ENCODE measurements at regions not wholly inside any gene's neighbourhood (a gene's known extent, or its start where the extent isn't known, plus 50 kb on each side); places are given as distances from the start of the nearest gene placed in this dataset.
"Not testable (repeated sequence)": the region's sequence is repeated elsewhere in the genome, so short reads cannot be mapped to it uniquely, and the experiment has no call there.

DNA sequence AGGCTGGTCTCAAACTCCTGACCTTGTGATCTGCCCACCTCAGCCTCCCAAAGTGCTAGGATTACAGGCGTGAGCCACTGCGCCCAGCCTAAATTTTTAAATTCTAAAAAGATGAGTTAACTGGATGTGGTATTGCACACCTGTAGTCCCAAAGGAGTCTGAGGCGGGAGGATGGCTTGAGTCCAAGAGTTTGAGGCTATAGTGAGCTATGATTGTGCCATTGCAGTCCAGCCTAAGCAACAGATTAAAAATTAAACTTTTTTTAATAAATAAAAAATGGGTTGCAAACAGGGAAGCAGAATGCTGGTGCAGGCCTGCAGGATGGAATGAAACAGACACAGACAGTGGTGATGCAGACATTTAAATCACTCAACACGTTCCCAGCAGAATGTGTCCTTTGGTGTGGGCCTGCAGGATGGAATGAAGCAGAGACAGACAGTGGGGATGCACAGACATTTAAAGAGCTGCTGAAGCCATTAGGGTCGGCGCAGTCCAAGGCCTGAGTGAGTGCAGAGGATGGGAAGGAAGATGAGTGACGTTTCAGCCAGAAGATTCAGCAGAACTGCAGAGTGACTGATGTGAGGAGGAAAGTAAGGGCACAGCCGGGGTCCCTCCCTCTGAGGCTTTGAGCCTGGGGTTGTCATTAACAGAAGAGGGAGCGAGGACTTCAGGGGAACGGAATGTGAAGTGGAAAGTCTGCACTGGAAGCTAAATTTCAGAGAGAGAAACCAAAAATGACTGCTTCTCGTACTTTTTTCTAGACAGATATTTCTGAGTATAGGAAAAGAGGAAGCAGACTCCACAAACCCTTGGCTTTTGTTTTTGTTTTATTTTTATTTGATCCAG, 117.5 kb downstream of the RIN2 start:
- DNase-seq = no peak

- no peak for DNase-seq
Measured at GRCh38 chr20:19876828-19877460, 118.9 kb downstream of the RIN2 start.

GRCh38 chr20:19879874-19880255, 121.8 kb downstream of the RIN2 start:
- not testable (repeated sequence) for DNase-seq

- DNase-seq = no peak
Measured at GRCh38 chr20:19880256-19881079, 122.4 kb downstream of the RIN2 start.

GRCh38 chr20:19881080-19881840, 123.2 kb downstream of the RIN2 start:
- DNase-seq = no peak

GRCh38 chr20:19881990-19882389, 123.9 kb downstream of the RIN2 start:
- no peak for DNase-seq

DNA sequence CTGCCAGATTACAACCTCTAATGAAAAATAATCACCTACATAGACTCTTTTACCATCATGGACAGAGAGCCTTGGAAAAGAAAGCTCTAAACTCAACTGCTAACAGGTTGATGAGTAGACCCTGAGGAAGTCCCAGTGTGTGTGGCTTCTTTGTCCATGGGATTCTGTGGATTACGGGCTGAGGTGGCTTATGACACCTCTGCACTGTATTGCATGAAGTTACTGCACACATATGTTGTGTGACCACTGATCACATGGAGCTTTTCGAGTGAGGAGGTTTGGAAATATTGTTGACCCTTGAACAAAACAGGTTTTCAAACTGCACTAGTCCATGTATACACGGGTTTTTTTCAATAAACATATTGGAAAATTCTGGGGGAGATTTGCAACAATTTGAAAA, 124.4 kb downstream of the RIN2 start:
- DNase-seq = no peak

- DNase-seq = no peak
Measured at GRCh38 chr20:19883501-19883900, 125.4 kb downstream of the RIN2 start.

DNA sequence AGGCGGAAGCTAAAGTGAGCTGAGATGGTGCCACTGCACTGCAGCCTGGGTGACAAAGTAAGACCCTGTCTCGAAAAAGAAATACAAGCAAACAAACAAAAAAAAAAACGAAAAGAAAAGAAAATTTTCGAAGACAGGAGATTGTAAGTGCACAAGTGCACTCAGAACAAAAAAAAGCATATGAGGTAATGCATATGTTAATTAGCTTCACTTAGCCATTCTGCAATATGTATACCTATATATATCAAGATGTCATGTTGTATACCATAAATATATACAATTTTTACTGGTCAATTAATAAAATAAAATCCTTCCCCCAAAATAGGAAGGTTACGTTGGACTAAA, 127.5 kb downstream of the RIN2 start:
- no peak for DNase-seq

DNA sequence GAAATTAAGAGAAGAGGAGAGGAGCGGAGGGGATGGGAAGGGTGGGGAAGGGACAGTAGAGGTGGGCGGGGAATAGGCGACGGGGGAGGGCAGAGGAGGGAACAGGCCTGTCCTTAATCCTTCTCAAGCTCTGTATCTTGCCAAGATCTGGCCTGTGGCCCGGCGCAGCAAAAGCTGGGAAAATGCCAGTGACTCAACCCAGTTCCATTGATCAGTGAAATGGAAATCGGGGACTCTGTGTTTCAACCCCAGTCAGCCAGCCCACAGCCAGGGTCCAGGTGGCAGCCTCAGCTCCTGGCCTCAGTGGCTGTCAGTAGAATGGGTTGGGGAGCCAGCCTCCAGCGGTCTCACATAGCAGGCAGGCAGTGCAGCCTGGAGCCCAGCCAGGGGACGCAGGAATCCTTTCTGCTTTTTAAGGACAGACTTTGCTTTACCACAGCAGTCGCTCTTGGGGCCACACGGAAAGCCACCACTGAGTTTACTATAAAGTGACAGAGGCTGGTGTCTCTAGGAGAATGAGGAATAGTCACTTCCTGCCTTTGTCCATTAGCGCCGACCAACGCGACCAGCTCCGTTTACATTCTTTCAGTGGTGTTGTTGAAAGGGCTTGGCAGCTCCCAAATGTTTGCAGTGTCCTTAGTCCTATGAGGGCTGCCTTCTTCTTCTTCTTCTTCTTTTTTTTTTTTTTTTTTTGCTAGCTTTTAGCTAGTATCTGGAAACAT, 128.0 kb downstream of the RIN2 start:
- no peak for DNase-seq

GRCh38 chr20:19886661-19887288, 128.7 kb downstream of the RIN2 start:
- no peak for DNase-seq

DNA sequence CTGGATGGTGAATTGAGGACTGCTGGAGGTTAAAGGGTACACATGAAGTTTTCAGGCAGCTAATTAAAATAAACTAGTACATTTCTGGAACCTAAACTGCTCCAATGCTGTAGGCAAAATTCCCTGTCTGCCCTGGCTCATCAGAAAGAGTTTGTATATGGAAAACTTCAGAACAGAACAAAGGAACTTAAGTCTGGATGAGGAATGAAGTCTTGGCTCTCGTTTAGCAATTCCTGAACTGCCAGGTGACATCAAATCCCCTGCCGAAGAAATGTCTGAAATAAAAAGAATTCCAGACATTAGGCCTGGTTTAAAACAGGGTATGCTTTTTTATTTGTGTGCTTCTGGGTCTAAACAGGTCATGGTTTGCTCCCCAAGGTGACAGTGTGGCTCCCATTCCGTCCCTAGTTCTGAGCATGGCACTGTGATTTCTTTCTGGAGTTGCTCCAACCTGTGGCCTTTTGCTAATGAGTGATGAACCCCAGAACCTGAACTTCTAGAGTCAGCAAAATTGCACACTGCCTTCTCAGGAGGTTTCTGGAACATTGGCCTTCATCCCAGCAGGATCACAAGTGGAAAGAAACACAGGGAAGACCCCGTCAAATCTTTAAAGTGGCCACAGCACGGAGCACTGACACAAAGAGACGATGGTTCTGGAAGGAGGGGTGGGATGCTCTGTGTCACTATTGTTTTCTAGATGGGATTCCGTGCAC, 129.4 kb upstream of the NAA20 start:
- no peak for DNase-seq

GRCh38 chr20:19888269-19888671, 128.9 kb upstream of the NAA20 start:
- DNase-seq = no peak

- DNase-seq = peak; percentile 13
Measured at GRCh38 chr20:19889011-19889953, 127.9 kb upstream of the NAA20 start.

GRCh38 chr20:19890445-19891051, 126.6 kb upstream of the NAA20 start:
- DNase-seq = peak; percentile 63

DNA sequence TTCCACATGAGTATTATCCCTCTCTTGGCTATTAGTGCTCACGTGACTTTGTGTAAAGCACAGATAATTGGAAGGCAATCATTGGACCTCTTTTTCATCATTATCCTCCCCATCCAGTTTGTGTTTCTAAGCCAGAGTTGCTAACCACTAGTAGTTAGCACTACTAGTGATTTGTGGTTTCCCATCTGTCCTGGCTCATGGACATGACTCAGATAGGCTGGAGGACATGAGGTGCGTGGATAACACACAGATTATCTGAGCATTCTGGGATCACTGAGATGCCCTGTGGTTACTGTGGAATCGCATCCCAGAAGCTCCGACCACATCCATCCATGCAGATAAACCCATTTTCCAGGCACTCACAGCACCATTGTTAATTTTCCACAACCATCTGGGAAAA, 123.8 kb upstream of the NAA20 start:
- no peak for DNase-seq

GRCh38 chr20:19895761-19896160, 121.4 kb upstream of the NAA20 start:
- DNase-seq = no peak

- DNase-seq = no peak
Measured at GRCh38 chr20:19897891-19898290, 119.3 kb upstream of the NAA20 start.

- no peak for DNase-seq
Measured at GRCh38 chr20:19901226-19901625, 115.9 kb upstream of the NAA20 start.
